ENCODE measurements at regions not wholly inside any gene's neighbourhood (a gene's known extent, or its start where the extent isn't known, plus 50 kb on each side); places are given as distances from the start of the nearest gene placed in this dataset.

- no peak overlapping the region for H3K27ac ChIP-seq
These were observed 134.9 kb upstream of the NRIP1 start for GRCh38 chr21:15199414-15200383.

GRCh38 chr21:15203740-15204139 lies 138.9 kb upstream of the NRIP1 start:
- TF ChIP-seq CTCF (IDR thresholded peaks at IDR 0.05), result no peak

More at GRCh38 chr21:15199414-15200383, 134.9 kb upstream of the NRIP1 start:
- no peak for TF ChIP-seq ZFX (IDR thresholded peaks at IDR 0.05; ENCODE audit: borderline replicate concordance)
- TF ChIP-seq CTCF (IDR thresholded peaks at IDR 0.05), result no peak

GRCh38 chr21:15204140-15204969 lies 139.6 kb upstream of the NRIP1 start:
- TF ChIP-seq ZFX (IDR thresholded peaks at IDR 0.05; ENCODE audit: borderline replicate concordance) (no peak), CTCF (IDR thresholded peaks at IDR 0.05) (no peak)
- H3K27ac ChIP-seq, result no peak overlapping the region; the same call in 1 of the 2 replicates

More at GRCh38 chr21:15203740-15204139, 138.9 kb upstream of the NRIP1 start:
- H3K27ac ChIP-seq, result no peak overlapping the region; the same call in 1 of the 2 replicates

GRCh38 chr21:15204970-15205286 lies 140.1 kb upstream of the NRIP1 start:
- TF ChIP-seq CTCF (IDR thresholded peaks at IDR 0.05), result no peak
- no peak for TF ChIP-seq ZFX (IDR thresholded peaks at IDR 0.05; ENCODE audit: borderline replicate concordance)
- H3K27ac ChIP-seq, result no peak overlapping the region

- H3K27ac ChIP-seq, result no peak overlapping the region
- TF ChIP-seq ZFX (IDR thresholded peaks at IDR 0.05; ENCODE audit: borderline replicate concordance) (no peak), CTCF (IDR thresholded peaks at IDR 0.05) (no peak)
These were observed 141.7 kb upstream of the NRIP1 start for GRCh38 chr21:15206514-15206913.

- no peak overlapping the region for H3K27ac ChIP-seq
- TF ChIP-seq CTCF (IDR thresholded peaks at IDR 0.05), result no peak
- TF ChIP-seq ZFX (IDR thresholded peaks at IDR 0.05; ENCODE audit: borderline replicate concordance), result no peak
These were observed 142.4 kb upstream of the NRIP1 start for GRCh38 chr21:15207231-15207630.
